GM19455 (cell line): ENCODE measurements at regions not wholly inside any gene's neighbourhood (a gene's known extent, or its start where the extent isn't known, plus 50 kb on each side); places are given as distances from the start of the nearest gene placed in this dataset.
"Not testable (repeated sequence)": the region's sequence is repeated elsewhere in the genome, so short reads cannot be mapped to it uniquely, and the experiment has no call there.

ENCODE experiments used
- ATAC-seq: cut with Tn5 transposase; IDR thresholded peaks from one replicate; pipeline ENCODE4 v1.9.1; 2021; ENCODE audit not compliant: unreplicated experiment

DNA sequence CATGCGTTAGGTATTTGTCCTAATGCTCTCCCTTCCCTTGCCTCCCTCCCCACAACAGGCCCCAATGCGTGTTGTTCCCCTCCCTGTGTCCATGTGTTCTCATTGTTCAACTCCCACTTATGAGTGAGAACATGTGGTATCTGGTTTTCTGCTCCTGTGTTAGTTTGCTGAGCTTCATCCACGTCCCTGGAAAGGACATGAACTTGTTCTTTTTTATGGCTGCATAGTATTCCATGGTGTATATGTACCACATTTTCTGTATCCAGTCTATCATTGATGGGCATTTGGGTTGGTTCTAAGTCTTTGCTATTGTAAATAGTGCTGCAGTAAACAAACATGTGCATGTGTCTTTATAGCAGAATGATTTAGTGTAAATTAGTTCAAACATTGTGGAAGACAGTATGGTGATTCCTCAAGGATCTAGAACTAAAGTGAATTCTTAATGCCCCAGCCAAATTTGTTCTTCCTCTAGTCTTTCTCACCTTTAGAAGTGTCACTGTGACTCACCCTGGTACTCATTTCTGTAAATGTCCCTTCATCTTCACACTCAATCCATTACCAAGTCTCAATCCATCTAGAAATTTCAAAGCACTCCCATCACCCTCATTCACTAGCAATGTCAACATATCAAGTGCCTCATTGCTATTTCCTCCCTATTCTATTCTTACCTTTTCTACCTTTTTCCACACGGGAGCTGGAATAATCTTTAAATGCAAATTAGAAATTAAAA is 123.9 kb downstream of the MREG start:
- ATAC-seq: not testable (repeated sequence)

DNA sequence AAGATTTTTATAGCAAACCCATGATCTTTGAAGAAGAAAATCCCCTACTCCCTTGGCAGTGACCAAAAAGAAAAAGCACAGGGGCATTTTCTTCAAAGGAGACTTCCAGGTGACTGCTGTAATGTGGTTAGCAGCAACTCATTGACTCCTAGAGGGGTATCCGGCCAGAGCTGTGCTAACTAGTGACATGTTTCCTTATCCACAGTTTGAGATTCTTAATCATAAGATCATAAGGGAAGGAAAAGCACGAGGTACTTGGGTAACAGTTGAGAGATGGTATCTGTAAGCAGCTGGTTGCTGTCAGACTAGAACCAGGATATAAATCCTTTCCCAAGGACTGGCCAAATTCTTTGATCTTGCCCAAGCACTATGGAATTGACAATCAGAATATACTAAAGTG is 124.7 kb downstream of the MREG start:
- no peak for ATAC-seq

DNA sequence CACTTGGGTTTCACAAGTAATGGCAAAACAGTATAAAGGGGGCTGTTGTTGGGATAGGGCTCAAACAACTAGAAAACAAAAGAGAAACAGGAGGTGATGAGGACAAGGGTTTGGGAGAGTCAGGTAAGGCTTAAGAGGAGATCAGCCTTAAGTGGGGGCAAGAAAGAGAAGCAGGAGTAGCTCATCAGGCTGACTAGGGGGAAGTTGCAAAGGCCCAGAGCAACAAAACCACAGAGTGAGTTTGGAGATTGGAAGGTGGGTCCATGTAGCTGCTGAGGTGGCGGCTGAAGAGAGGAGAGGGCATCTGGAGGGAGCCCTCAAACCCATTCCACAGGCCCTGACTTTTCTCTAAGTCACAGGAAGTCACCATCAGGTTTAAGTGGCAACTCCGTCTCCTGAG is 126.0 kb downstream of the MREG start:
- ATAC-seq: no peak

DNA sequence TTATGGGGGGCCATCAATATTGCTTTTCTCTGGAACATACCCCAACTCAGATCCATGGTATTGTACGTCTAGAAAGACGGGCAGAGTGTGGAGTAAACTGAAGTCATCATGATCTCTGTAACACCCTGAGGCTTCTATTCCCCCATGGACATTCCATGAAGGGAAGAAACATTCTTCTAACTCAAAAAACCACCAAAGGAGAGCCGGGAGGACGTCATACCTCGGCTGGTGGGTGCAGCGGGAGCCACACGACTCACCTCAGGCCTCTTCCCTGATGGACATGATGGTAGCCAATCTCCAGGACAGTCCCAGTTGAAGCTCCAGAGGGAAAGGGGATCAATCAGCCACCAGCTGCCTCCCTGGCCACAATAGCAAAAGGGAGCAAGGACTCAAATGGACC is 127.3 kb downstream of the MREG start:
- no peak for ATAC-seq

DNA sequence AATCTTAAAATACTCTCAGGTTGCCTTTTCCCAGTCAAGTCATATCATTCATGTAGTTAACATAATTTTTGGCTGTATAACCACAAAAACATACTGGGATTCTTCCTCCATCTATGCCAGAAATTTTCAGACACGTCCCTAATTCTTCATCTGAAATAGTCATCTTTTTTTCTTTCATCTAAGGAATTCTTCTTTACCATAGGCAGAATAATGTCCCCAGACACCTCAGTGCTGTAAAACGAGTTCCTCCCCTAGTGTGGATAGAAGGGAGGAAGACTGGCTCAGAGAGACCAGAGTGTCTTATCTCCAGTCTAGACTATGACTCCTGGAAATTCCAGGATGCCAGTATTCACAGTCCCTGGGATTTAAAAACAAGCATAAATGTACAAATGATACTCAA is 127.8 kb downstream of the MREG start:
- no peak for ATAC-seq

DNA sequence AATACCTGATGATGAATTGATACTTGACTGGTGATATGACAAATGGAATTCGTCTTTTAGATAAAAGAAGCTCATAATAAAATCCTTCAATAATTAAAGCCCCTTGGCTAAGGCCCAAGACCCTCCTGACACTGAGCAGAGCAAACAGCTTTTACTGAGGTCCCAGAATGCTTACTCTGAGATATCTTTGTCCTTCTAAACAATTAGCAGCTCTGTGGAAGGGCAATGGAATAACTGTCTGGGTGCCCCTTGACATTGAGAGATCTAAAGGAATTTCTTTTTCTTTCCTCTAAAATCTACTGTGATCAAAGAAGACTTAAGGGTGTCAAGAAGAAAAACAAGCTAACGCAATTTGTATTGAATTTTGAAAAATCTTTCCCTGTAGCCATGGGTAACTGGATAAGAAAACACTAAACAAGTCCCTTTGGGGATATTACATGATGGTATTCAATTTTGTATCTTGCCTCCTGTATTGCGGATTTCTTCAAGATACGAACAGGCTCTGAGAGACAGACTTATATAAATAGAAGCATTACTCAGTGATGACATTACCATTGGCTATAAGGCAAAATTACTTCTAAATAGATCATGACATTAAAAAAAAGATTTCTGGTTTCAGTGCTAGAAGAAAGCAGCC is 128.8 kb downstream of the MREG start:
- ATAC-seq: no peak

DNA sequence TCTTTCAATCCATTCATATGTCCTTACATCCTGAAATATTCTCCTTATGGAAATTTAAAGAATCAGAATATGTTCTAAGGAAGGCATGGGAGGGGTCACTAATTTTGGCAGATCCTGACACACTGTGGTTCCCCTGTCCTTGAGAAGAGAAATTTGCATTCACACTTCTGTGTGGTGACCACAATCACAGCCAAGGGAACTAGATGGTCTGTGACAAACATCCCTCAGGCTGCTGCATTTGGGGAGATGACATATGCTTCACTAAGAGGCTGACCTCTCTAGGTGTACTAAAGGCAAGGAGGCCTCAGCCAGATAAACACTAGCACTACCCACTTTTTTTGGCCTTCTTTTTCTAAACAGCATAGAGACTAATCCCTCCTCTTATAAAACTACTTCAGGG is 129.6 kb downstream of the MREG start:
- ATAC-seq: peak; percentile 56

DNA sequence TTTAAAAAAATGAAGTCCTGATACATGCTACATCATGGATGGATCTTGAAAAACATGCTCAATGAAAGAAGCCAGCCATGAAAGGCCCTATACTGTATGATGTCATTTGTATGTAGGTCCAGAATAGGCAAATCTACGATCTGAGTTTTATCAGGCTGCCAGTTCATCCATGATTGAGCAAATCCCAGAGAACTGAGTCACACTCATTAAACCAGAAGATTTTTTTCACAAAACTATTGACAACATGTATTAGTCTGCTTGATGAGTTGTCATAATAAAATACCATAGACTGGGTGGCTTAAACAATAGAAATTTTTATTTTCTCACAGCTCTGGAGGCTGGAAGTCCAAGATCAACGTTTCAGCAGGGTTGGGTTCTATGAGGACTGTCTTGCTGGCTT is 130.7 kb downstream of the MREG start:
- ATAC-seq: no peak

DNA sequence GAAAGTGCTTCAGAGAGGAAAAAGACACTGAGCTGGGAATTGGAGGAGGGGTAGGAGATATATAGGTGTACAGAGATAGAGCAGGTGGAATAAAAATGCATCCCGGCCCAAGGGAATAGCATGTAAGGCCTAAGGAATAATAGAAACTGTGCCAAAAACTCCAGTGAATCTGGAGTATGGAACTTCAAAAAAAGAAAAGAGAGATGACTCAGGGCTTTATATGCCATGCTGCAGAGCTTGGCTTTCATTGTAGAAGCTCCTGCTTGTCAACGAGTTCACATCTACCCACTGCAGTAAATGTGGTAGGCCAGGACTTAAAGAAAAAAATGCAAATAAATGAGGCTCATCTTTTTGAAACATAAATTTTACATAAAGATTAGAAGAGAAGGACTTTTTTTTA is 131.8 kb downstream of the MREG start:
- no peak for ATAC-seq

DNA sequence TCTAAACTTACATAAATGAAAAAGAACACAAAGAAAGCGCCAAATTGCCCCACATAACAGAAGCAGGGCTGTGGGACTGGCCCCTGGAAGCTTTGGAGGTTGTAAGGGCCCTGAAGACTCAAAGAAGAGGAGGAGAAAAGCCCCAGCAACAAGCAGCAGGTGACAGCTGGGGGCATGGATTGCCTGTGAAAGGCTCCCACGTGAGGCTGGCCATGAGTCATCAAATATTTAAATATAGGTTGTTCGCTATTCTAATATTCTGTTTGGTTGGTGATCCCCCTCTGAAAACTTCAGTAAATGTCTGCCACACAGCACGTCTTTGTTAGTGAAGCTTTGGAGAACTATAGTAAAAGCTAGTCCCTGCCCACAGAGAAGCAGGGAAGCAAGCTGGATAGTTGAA is 132.4 kb downstream of the MREG start:
- ATAC-seq: peak; percentile 55

DNA sequence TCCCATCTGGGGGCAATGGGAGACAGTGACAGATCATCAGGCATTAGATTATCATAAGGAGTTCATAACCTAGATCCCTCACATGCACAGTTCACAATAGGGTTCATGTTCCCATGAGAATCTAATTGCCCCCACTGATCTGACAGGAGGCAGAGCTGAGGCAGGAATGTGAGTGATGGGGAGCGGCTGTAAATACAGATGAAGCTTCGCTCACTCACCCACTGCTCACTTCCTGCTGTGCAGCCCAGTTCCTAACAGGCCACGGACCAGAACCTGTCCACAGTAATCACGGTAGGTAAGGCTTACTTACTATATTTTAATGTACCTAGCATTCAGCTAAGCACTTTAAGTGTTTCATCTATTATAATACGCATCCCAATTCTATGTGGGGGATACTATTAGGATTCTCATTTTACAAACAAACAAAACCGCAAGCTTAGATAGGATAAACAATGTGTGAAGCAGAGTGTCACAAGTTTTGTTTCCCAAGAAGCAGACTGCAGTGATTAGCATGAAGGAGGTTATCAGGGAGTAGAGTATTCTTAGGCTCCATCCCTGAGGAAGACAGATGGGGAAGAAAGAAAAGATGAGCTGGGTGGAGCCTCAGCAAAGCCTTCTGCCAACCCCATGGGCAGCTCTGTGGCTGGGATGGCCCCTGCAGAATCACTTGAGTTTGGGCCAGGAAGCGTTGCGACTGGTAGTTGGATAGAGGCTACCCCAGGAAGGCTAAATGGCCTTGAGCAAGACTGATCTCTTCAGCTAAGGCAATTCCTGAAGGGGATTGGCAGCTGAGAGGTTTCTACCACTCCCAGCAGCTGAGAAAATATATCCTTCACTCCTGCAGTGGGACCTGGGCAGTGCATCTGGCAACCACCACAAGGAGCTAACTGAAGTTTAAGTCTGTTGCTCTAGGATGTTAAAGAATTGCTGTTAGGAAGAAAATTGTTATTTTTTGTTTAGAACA is 133.1 kb downstream of the MREG start:
- ATAC-seq: no peak

DNA sequence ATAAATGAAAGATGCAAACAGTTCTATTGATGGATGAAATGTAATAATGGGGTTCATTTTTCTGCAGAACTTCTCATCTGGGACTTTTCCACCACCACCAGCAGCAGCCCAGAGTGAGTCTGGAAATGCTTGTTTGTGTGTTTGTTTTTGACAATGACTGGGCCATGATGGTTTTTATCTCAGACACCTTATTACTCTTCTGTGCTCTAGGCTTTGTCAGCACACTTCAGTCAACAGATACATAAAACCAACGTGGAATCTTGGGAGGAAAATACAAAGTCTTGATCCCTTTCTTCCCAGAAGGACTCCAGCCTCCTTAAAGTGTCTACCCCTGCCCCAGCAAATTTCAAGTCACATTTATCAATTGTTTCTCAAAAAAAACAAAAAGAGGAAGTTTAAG is 134.0 kb downstream of the MREG start:
- ATAC-seq: no peak

DNA sequence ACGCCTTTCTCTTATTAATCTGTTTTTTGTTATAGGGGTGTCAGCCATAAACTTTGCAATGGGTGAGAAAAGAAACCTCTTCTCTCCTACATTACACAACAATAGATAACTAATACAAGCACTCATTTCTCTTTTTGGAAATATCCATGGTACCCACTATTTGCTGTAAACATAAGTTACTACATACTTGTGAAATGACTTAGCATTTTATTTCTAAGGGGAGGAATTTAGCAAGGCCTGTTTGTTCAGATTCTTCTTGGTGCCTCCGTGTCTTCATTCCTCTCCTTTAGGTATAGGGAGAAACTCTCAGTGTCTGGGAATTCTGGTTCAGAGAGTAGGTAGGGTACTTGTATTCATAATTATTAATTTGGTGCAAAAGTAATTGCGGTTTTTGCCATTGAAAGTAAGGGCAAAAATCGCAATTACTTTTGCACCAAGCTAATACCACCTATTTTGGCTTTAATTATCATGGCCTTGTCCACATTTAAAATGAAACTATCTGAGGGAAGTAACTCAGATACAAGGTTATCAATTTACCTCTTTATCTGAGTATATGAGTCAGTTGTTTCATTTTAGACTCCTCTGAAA is 134.8 kb downstream of the MREG start:
- ATAC-seq: no peak

DNA sequence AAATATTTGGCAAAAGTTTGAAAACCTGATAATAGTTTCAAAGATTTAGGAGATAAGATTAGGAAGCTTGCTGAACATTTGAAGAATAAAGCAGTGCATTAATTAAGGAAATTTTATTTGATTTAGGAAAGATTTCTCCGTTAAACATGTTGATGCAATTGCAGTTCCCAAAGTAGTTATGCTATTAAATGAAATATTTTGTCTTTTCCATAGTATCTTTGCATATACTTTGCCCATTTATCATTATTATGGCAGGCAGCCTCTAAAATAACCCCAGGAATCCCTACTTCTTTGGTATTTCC is 136.5 kb downstream of the MREG start:
- no peak for ATAC-seq

DNA sequence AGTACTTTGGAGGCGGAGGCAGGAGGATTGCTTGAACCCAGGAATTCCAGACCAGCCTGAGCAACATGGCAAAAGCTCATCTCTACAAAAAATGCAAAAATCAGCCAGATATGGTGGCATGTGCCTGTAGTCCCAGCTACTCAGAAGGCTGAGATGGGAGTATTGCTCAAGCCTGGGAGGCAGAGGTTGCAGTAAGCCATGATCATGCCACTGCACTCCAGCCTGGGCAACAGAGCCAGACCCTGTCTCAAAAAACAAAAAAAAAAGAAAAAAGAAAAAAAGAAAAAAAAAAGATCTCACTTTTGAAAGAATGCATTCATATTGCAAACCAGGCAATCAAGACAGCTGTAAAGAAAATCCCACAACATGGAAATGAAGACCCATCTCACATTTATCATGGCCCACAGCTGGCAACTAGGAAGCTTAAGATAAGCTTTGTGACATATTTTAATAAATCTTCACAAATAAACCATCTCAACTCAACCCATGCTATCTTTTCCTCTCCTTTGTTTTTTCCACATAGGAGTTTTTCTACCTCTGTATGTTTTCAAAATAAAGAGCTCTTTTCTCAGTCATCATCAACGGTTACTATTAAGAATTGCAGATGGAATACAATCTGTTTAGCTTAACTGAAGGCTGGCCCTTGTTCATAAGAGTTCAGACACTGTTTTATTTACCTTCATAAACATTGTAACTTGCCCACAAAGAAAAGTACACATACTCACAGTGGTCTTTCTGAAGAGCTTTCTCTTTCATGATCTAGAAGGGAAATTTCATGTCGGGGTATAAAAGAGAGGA is 137.0 kb downstream of the MREG start:
- no peak for ATAC-seq

DNA sequence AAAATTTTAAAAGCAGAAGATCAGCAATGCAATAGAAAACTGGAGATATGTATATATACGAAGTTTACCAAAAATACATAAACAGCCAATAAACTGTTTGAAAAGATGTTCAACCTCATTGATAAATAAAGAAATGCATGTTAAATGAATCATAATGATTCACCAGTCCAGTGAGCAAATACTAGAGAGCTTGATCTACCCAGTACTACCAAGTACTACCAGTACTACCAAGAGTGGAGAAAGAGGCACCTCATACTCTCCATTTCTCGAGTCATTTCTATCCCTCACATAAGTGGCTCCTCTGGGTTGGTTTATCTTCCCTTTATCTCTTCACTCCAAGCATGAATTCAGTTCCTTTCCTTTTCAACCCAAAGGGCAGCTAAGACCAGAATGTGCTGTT is 138.9 kb downstream of the MREG start:
- no peak for ATAC-seq

DNA sequence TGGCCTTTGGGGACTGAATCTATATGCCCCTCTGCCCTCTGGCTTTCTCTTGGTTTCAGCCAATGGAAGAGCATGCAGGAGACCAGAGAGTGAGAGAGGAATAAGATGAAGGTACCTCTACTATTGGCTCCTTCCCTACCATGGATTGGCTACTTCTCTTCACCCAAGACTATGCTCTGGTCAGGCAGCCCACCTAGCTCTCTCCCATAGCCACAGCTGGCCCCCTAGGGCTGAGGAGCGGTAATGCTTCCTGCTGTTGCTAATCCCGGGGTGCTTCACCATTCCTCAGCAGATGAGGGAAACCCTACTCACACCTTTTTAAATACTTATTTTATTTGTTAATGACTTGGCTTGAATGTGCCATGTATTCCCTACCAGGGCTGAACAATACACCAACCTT is 142.4 kb downstream of the MREG start:
- ATAC-seq: no peak

DNA sequence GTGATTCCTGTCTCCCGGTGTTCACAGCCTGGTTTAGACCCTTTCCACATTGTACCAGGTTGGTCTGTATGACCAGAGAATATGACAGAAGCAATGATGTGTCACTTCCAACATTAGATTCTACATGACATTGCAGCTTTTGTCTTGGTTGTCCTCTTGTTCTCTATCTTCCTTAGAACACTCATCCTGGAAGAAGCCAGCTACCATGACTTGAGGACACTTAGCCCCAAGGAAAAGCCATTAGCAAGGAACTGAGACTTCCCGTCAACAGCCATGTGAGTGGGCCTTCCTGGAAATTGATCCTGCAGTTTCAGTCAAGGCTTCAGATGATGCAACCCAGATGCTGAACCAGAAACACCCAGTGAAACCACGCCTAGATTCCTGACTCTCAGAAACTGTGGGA is 143.3 kb downstream of the MREG start:
- no peak for ATAC-seq

DNA sequence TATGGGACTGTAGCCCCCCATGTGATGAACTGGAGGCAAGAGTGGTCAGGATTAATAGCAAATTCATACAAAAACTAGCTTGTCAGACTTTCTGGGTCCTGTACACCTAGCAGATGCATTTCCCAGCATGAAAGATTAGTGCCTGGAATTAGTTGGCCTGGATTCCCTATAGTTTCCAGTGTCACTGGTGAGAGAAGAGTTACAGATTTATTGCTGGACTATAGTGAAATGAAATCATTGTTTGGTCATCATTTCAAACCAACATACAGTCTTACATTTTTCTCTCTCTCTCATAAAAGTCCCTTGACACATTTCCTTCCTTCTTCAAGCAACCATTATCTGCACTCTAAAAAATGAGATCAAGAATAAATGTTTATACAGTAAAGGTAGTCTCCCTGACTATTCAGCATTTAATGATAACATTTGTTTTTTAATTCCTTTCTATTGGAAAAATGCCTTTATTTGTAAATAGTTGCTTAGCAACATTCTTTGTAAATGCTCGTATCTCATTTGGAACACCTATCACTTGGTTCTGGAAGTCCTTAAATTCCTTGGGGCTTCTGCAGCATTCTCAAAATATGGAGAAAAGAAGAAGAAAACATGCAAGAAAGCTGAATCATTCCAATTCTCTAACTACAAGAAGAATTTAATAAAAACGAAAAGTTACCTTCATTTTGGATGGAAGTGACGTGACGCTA is 144.4 kb downstream of the MREG start:
- no peak for ATAC-seq

DNA sequence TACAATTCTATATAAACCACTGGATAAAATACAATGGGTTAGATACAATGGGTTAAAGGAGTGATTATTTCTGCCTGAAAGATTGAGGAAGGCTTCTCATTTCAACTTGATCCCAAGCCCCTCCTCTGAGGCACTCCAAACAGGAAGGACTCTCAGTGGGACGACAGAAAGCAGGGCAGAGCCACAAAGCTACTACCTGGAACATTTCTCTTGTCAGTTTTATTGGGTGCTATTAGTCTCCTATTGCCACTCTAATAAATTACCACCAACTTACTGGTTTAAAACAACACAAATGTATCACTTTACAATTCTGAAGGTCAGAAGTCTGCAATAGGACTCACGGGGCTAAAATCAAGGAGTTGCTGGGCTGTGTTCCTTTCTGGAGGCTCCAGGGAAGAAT is 146.7 kb downstream of the MREG start:
- ATAC-seq: no peak
